HG03175 (cell line): ENCODE measurements at regions not wholly inside any gene's neighbourhood (a gene's known extent, or its start where the extent isn't known, plus 50 kb on each side); places are given as distances from the start of the nearest gene placed in this dataset.

Experiments used
- ATAC-seq: cut with Tn5 transposase; IDR thresholded peaks from one replicate; pipeline ENCODE4 v1.9.1; 2021; ENCODE audit warnings: mild to moderate bottlenecking, moderate library complexity; ENCODE audit not compliant: unreplicated experiment

DNA sequence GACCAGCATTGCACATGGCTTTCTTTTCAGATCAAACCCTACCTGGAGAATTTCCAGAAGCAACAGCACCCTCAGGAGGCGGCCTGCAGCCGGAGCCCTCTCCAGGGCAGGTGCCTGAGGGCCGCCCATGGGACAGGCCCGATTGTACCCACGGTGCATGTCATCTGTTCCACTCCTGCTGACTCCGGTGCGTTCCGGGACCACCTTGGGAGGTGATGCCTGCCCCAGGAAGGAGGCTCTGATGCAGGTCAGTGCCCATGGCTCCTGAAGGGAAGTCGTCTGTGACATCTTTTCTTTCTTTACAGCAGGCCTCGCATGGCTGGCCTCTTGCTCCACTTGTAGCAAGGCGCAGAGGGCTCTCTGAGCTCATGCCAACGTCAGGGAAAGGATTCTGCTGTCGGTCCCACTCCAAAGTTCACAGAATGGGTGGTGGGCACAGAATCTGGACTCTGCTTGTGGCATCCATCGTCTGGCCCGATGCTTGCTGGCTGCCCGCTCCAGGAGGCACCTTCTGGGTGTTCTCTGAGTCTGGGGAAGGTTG lies 160.7 kb upstream of the RTL1 start:
- ATAC-seq, result no peak

DNA sequence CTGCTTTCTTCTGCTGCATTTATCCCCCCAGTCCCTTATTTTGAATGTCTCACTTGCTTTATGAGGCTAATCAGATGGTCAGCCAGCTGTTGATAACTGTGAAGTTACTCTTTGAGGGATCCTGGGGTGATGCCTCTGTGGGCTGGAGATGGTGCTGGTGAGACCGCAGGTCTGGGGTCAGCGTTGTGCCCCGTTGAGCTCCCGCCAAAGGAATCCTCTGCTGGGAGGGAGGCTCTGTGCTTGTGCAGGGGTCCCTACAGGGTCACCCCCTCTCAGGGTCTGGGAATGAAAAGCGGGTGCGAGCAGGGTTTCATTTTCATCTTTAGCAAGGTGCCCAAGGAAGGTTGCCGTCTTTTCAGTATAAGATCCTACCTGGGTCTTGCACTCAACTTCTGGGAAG lies 161.2 kb upstream of the RTL1 start:
- no peak for ATAC-seq

DNA sequence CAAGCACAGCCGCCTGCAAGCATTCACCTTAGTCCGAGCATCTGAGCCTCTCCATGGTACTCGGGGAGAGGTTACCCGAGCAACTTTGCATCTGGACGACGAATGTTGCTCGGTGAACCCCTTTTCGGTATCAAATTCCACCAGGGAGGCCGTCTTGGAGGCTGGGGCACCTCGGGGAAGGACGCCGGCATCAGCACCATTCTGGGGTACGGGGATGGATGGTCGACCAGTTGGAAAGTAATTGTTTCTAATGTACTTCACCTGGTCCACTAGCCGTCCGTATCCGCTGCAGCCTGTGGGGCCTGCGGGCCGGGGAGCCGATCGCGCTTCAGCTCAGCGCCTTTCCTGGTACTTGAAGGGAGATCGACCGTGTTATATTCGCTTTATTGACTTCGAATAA lies 161.7 kb upstream of the RTL1 start:
- ATAC-seq, result no peak

DNA sequence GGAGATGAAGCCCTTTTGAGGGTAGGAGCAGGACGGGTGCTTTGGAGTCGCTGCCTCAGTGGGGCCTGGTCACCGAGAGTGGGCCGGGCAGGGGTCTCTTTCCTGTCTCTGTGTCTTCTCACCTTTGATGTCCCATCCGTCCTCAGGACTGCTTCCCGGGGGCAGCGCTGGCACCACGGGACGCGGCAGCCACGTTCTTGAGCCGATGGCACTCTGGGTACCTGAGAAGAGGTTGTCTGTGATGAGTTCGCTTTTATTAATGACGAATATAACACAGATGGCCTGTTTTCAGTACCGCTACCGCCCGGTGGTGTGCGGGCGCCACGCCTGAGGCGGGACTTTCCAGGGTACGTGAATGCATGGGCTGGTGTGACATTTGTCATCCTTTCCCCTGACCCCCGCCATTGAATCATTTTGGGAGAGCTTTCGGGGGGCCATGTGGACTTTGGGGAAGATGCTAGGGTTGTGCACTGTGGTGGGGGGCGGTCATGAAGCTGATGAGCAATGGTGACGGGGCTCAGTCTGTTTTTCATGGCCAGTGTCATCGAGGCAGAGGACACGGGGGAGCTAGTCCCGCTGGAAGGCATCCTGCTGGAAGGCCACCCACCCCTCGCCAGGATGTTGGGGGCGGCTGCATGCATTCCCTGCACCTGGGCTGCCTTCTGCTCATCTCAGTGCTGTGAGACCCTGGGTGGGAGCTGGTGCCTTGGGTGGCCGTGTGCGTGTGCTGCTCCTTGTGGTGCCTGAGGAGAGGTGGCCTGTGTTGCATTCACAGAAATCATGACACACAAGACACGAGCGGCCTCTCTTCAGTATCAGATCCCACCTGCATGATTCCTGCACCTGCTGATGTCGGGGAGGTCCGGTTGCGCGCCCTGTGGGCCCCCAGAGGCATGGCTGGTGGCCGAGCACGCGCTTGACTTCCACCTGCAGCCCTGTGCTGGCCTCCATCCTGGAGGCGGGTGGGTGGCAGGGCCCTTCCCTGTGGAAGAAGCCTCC lies 162.5 kb upstream of the RTL1 start:
- ATAC-seq, result no peak

- ATAC-seq, result no peak
Measured at GRCh38 chr14:101066826-101067510, 163.4 kb upstream of the RTL1 start.

DNA sequence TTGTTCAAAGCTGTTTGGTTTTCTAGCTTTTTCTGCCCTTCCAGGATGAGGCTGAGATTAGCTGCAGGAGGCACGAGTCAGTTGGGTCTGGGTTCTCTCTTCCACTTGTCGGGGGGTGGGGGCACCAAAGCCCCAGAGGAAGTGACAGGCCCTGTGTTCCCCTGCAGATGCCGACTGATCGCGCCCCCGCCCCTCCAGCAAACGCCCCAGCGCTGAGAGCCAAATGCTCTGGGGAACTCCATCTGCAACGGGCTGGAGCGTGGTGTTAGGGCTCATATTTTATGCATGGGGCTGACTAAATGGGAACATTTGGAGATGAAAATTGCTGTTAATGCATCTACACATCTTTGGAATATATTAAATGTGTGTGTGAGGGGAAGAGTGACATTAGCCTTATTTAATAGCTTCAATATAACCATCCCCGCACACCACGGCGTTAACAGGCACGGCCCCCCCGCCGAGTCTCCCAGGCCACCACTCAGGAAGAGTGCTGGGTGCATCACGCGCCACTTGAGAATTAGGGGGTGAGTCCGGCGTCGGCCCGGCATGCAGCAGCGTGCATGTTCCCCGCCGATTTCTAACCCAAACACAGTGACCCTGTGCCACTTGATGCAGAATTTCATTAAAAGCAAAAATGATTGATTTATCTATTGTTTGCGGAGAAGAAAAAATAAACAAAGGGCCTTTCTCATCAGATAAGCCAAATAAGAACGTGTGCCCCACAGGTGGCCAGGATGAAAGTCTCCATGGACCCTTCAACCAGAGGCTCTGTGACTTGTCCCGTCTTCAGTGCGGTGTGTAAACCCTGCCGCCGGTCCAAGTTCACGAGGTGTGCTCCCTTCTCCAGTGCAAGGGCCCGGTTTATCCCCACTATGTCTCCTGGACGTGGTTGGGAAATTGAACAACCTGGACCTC lies 165.0 kb upstream of the RTL1 start:
- no peak for ATAC-seq

DNA sequence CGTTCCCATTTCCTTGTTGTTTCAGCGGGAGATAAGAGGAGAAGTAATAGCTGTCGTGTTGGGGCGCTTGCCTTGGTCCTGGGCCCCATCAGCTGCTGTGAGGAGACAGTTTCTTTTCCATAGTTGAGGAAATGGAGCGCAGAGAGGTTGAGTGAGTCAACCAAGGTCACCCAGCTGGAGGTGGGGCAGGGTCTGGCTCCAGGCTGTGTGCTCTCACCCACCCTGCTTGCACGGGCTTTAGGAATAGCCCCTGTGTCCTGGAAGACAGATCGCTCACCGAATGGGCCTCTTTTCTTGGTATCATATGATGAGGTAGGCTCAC lies 165.7 kb upstream of the RTL1 start:
- no peak for ATAC-seq

GRCh38 chr14:101069666-101070362 lies 166.3 kb upstream of the RTL1 start:
- no peak for ATAC-seq

GRCh38 chr14:101070540-101071492 lies 167.3 kb upstream of the RTL1 start:
- no peak for ATAC-seq

- ATAC-seq, result no peak
Measured at GRCh38 chr14:101071493-101071906, 168.0 kb upstream of the RTL1 start.

- ATAC-seq, result no peak
Measured at GRCh38 chr14:101072070-101072469, 168.5 kb upstream of the RTL1 start.

GRCh38 chr14:101072531-101072930 lies 169.0 kb upstream of the RTL1 start:
- no peak for ATAC-seq

GRCh38 chr14:101072945-101073597 lies 169.5 kb upstream of the RTL1 start:
- peak; percentile 85 for ATAC-seq

- ATAC-seq, result no peak
Measured at GRCh38 chr14:101073598-101073965, 170.1 kb upstream of the RTL1 start.

- no peak for ATAC-seq
Measured at GRCh38 chr14:101074196-101075024, 170.9 kb upstream of the RTL1 start.

DNA sequence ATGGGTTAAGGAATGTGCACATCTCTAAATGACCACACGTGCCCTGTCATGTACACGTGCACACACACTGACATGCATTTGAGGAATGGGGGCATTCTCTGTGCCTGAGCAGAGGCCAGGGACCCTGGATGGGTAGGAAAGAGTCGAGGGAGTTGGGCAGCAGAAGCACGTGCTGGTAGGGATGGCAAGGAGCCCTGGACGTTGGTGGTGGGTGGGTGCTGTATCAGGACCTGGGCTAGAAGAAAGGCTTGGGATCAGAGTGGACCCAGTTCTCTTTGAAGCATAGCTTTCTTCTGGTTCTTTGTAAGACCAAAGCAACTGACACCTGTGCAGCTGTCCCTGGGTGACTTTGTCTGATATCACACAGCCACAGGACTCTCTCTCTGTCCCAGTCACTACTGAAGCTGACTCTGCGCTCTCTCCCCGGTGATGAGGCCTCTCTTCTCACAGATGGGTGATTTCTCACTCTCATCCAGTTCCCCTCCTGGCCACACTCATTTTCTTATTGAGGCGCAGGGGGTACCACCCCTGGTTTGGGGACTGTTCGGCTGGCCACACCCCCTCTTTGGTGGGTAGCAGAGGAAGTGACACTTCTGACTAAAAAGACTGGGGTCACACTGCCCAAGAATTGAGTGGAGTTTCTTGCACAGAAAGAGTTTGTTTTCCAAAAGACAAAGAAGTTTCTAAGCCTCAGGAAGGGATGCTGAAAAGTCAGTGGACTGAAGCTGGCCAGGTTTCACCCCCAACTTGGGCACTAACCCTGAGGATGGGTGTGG lies 171.7 kb upstream of the RTL1 start:
- peak; percentile 52 for ATAC-seq

DNA sequence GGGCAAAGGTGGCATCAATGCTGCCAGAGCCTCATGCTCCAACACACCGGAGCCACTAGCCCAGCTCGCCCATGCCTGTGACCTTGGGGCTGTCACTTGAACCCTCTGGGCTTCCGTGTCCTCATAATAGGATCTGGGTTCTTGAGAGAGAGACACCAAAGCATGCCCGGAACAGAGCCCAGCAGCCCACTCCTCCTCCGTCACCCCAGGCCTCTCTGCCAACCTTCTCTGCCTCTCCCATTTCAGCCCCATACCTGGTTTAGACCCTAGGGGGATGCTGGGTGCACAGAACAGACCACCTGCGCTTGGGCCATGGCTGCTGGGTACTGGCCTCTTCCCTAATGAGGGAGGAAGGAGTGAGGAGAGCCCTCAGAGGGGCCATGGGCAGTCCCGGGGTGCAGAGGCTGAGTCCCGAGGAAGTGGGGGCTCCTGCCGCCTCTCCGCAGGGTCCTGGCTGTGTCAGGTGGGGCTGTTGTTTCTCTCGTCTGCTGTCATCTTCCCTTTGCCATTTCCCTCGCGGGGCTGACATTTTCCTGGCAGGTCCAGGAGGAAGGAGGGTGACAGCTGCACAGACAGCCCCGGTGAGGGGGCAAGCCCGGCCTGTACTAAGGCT lies 172.4 kb upstream of the RTL1 start:
- no peak for ATAC-seq
